Thyroid gland (tissue), 4 donors: ENCODE measurements at regions not wholly inside any gene's neighbourhood (a gene's known extent, or its start where the extent isn't known, plus 50 kb on each side); places are given as distances from the start of the nearest gene placed in this dataset.
"Not testable (repeated sequence)": the region's sequence is repeated elsewhere in the genome, so short reads cannot be mapped to it uniquely, and the experiment has no call there.

ENCODE experiments used
- DNase-seq, 2 donors: peaks; one replicate each; pipeline ENCODE4 v3.0.0-alpha.2; 2019
- H3K27ac ChIP-seq, 3 donors: fragments of 200-600 bp; sonication (generic); 1 replicate in 2 of 3; 2 replicates in 1 of 3; pipeline ENCODE4 v1.5.1; 2016 to 2019; ENCODE audit warnings: mild to moderate bottlenecking in 1 of 3, moderate library complexity in 1 of 3
- H3K27me3 ChIP-seq: fragments of 200-600 bp; sonication (generic); one replicate; pipeline ENCODE4 v1.5.1; 2019
- H3K36me3 ChIP-seq, 2 donors: fragments of 200-600 bp; sonication (generic); one replicate each; pipeline ENCODE4 v1.5.1; 2016 to 2019
- H3K4me1 ChIP-seq, 2 donors: fragments of 200-600 bp; sonication (generic); one replicate each; pipeline ENCODE4 v1.5.1; 2017 to 2019
- H3K4me3 ChIP-seq, 3 donors: fragments of 200-600 bp; sonication (generic); replicated peaks in 1 of 3; 1 replicate in 2 of 3; 2 replicates in 1 of 3; pipeline ENCODE4 v1.5.1; 2016; ENCODE audit warnings: mild to moderate bottlenecking in 1 of 3
- H3K9me3 ChIP-seq: fragments of 200-600 bp; sonication (generic); one replicate; pipeline ENCODE4 v1.5.1; 2017
- CTCF ChIP-seq, 6 experiments: fragments of 200-600 bp in 3 of 6; fragments of 450-650 bp in 3 of 6; sonication (generic) in 3 of 6; IDR thresholded peaks; one replicate each; pipeline ENCODE4 v1.5.1; 2016 to 2019; ENCODE audit warnings: antibody characterized with exemption in 6 of 6, mild to moderate bottlenecking in 2 of 6, inconsistent platforms in 1 of 6, moderate library complexity in 1 of 6
- POLR2A ChIP-seq, 2 donors: fragments of 450-650 bp; IDR thresholded peaks; one replicate each; pipeline ENCODE4 v1.6.1; 2017; ENCODE audit warnings: antibody characterized with exemption in 2 of 2, mild to moderate bottlenecking in 2 of 2, moderate library complexity in 1 of 2
- whole genome bisulfite sequencing, 2 donors: methylation state at CpG; one replicate each; pipeline ENCODE4 v1.1.5; 2017; 5-methylcytosine and 5-hydroxymethylcytosine counted together
- intact Hi-C: fragments of 100-400 bp; cut with DNase I; formaldehyde crosslinking; loops from one replicate; pipeline ENCODE4 v1.15.1; 2023

- no peak overlapping the region for H3K27ac ChIP-seq
- no peaks in the 10 kb centered on the region for H3K9me3 ChIP-seq
- intact Hi-C loops = no loop called here
- H3K4me1 ChIP-seq = no peaks in the 10 kb centered on the region
- H3K4me3 ChIP-seq = no peak overlapping the region
- DNase-seq = no peak
- no peaks in the 10 kb centered on the region for H3K36me3 ChIP-seq
- WGBS, 2 donors = 53 to 65% methylated on average over 13 of the region's 13 CpGs
- no peaks in the 10 kb centered on the region for H3K27me3 ChIP-seq
- no peak for TF ChIP-seq CTCF (IDR thresholded peaks at IDR 0.05)
- TF ChIP-seq POLR2A (IDR thresholded peaks at IDR 0.05) = no peak
These were observed 156.3 kb upstream of the PZP start for GRCh38 chr12:9364224-9365176.

DNA sequence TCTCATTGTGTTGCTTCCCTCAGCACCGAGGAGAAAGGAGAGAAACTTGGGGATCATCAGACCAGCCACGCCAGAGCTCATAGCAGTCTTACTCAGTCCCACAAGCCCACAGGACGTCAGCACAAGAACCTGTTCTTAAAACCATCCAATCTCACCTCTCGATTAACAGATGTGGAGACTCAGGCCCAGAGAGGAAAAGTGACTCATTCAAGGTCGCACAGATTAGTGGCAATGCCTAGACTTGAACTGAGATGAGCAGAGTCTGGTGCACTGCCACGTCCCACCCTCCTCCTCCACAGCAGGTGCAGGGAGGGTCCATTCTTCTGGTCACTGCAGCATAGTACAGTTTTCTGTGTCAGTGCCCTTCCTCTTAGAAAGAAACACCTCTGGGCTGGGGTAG lies 154.9 kb upstream of the PZP start:
- H3K27me3 ChIP-seq = no peaks in the 10 kb centered on the region
- no peaks in the 10 kb centered on the region for H3K4me1 ChIP-seq
- WGBS, 2 donors = 83 to 89% methylated on average over 6 of the region's 6 CpGs
- no peak for TF ChIP-seq CTCF (IDR thresholded peaks at IDR 0.05)
- no peak overlapping the region for H3K4me3 ChIP-seq
- no peaks in the 10 kb centered on the region for H3K36me3 ChIP-seq
- intact Hi-C loops = no loop called here
- DNase-seq = no peak
- no peak overlapping the region for H3K27ac ChIP-seq
- H3K9me3 ChIP-seq = no peaks in the 10 kb centered on the region

DNA sequence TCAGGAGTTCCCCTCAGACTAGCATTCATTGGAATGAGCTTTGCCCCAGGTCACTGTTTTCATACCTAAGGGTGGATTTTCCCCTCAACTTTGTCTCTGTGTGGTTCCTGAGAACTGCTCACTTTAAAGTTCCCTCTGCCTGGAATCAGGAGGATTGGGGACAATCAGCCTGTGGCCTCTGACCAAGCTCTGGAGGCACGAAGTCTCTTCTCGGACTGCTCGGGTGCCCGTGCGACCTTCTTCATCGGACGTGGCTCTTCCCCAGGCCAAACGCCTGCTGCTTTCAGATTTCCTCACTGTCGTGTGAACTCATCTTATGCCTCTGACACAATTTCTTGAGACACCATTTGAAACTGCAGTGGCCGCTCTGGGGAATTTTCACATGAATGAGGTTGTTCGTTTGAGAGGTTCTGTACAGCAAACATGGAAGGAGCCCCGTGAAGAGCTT lies 153.7 kb upstream of the PZP start:
- Histone ChIP-seq H3K4me3 (no peak overlapping the region), H3K9me3 (no peaks in the 10 kb centered on the region), H3K27me3 (no peaks in the 10 kb centered on the region), H3K27ac (no peak overlapping the region), H3K4me1 (no peaks in the 10 kb centered on the region), H3K36me3 (no peaks in the 10 kb centered on the region)
- no peak for TF ChIP-seq POLR2A (IDR thresholded peaks at IDR 0.05)
- no peak for TF ChIP-seq CTCF (IDR thresholded peaks at IDR 0.05)
- DNase-seq = no peak
- 73 to 76% methylated on average over 12 of the region's 12 CpGs for WGBS, 2 donors
- intact Hi-C loops = no loop called here

DNA sequence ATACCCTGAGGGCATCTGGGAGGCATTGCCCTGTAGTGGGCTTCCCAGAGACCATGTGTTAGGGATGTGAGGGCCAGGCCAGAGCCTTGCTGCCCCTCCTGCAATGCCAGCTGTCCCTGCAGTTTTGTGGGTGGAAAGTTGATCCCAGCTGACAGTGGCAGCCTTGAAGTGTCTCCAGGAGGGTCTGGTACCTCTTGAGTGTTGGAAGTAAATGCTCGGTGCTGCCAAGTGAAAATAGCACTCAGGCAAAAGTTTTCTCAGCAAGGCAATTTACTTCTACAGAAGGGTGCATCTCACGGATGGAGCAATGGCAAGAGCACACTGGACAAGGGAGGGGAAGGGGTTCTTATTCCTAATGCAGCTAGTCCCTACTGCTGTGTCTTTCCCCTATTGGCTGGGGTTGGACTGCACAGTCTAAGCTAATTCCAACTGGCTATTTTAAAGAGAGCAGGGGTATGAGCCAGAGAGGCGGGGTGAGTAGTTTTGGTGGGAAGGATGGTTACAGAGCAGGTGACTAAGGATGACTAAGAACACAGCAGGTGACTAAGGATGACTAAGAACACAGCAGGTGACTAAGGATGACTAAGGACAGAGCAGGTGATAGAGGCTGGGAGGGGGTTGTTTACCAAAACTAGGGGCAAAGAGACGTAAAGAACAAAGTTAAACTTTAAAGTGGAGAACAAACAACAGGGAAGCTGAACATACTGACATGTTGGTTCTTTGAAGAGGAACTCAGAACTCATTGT lies 146.0 kb upstream of the PZP start:
- H3K9me3 ChIP-seq, H3K27me3 ChIP-seq, H3K4me1 ChIP-seq, H3K4me3 ChIP-seq, H3K27ac ChIP-seq, DNase-seq, intact Hi-C loops, H3K36me3 ChIP-seq: not testable (repeated sequence)
- 81 to 94% methylated on average over 4 of the region's 4 CpGs for WGBS, 2 donors

DNA sequence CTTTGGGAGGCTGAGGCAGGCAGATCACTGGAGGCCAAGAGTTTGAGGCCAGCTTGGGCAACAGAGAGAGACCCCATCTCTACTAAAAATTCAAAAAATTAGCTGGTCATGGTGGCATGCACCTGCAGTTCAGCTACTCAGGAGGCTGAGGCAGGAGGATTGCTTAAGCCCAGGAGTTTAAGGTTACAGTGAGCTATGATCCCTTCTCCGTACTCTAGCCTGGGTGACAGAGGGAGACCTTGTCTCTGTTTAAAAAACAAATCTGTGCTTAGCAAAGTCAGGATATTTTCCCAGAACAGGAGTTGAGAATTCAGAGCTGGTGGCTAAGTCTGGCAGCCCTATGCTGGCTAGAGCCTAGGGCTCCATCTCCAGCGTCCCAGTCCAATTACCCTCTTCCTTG lies 142.9 kb upstream of the PZP start:
- H3K27me3 ChIP-seq = no peaks in the 10 kb centered on the region
- no peak for DNase-seq
- H3K9me3 ChIP-seq = no peaks in the 10 kb centered on the region
- TF ChIP-seq POLR2A (IDR thresholded peaks at IDR 0.05) (no peak), CTCF (IDR thresholded peaks at IDR 0.05) (no peak)
- 89 to 90% methylated on average over 2 of the region's 2 CpGs for WGBS, 2 donors
- H3K27ac ChIP-seq = no peak overlapping the region
- H3K36me3 ChIP-seq = no peaks in the 10 kb centered on the region
- no peaks in the 10 kb centered on the region for H3K4me1 ChIP-seq
- intact Hi-C loops = no loop called here
- no peak overlapping the region for H3K4me3 ChIP-seq
